Fibroblast of the aortic adventitia (primary cell): ENCODE measurements at regions not wholly inside any gene's neighbourhood (a gene's known extent, or its start where the extent isn't known, plus 50 kb on each side); places are given as distances from the start of the nearest gene placed in this dataset.

Source experiments
- DNase-seq: peaks from one replicate; pipeline ENCODE4 v3.0.0-alpha.2; 2010; ENCODE audit warnings: low read depth
- H3K4me3 ChIP-seq: 2 replicates; pipeline ENCODE4 v1.5.1; 2011; ENCODE audit warnings: low read depth, mild to moderate bottlenecking, control low read depth, low read length, moderate library complexity
- CTCF ChIP-seq: IDR thresholded peaks from 2 replicates; pipeline ENCODE4 v1.5.1; 2011; ENCODE audit warnings: mild to moderate bottlenecking, low read length, control low read depth, inconsistent platforms; ENCODE audit not compliant: insufficient read depth

GRCh38 chr6:44010411-44011349, 116.6 kb downstream of the MRPL14 start:
- peak; percentile 95 for DNase-seq
- no peak for TF ChIP-seq CTCF
- H3K4me3 ChIP-seq, result no peak overlapping the region

- TF ChIP-seq CTCF, result no peak
- DNase-seq, result peak; percentile 48
- H3K4me3 ChIP-seq, result no peak overlapping the region
These were observed 117.6 kb downstream of the MRPL14 start for GRCh38 chr6:44009425-44010321.

- no peak for TF ChIP-seq CTCF
- no peak for DNase-seq
These were observed 118.4 kb downstream of the MRPL14 start for GRCh38 chr6:44008821-44009370.

GRCh38 chr6:44007818-44008621, 119.2 kb downstream of the MRPL14 start:
- no peak for DNase-seq
- H3K4me3 ChIP-seq, result no peak overlapping the region
- no peak for TF ChIP-seq CTCF

More at GRCh38 chr6:44008821-44009370, 118.4 kb downstream of the MRPL14 start:
- no peak overlapping the region for H3K4me3 ChIP-seq

- H3K4me3 ChIP-seq, result no peak overlapping the region
- no peak for TF ChIP-seq CTCF
- no peak for DNase-seq
These were observed 120.4 kb downstream of the MRPL14 start for GRCh38 chr6:44006872-44007303.
